HG02938 (cell line): ENCODE measurements at regions not wholly inside any gene's neighbourhood (a gene's known extent, or its start where the extent isn't known, plus 50 kb on each side); places are given as distances from the start of the nearest gene placed in this dataset.

Experiments
- ATAC-seq: cut with Tn5 transposase; IDR thresholded peaks from one replicate; pipeline ENCODE4 v1.9.1; 2021; ENCODE audit warnings: mild to moderate bottlenecking, moderate library complexity; ENCODE audit not compliant: unreplicated experiment

GRCh38 chr21:24055696-24056095, 1551.6 kb downstream of the MRPL39 start:
- ATAC-seq = no peak

- no peak for ATAC-seq
Measured at GRCh38 chr21:24050231-24050630, 1557.0 kb downstream of the MRPL39 start.

GRCh38 chr21:24046829-24047443, 1560.3 kb downstream of the MRPL39 start:
- no peak for ATAC-seq

GRCh38 chr21:24045775-24046215, 1561.5 kb downstream of the MRPL39 start:
- ATAC-seq = no peak

GRCh38 chr21:24045373-24045772, 1561.9 kb downstream of the MRPL39 start:
- ATAC-seq = no peak

GRCh38 chr21:24042687-24043086, 1564.6 kb downstream of the MRPL39 start:
- no peak for ATAC-seq

GRCh38 chr21:24032709-24033232, 1574.5 kb downstream of the MRPL39 start:
- ATAC-seq = no peak

GRCh38 chr21:24027396-24027795, 1579.9 kb downstream of the MRPL39 start:
- ATAC-seq = no peak

- ATAC-seq = no peak
Measured at GRCh38 chr21:24025101-24025500, 1582.2 kb downstream of the MRPL39 start.

- ATAC-seq = no peak
Measured at GRCh38 chr21:24023936-24024335, 1583.3 kb downstream of the MRPL39 start.

- ATAC-seq = no peak
Measured at GRCh38 chr21:24023402-24023801, 1583.9 kb downstream of the MRPL39 start.

- ATAC-seq = no peak
Measured at GRCh38 chr21:24014381-24014780, 1592.9 kb downstream of the MRPL39 start.

GRCh38 chr21:24011087-24011486, 1596.2 kb downstream of the MRPL39 start:
- ATAC-seq = no peak

GRCh38 chr21:24007592-24007991, 1599.7 kb downstream of the MRPL39 start:
- ATAC-seq = no peak

- ATAC-seq = no peak
Measured at GRCh38 chr21:23986987-23987386, 1620.3 kb downstream of the MRPL39 start.

GRCh38 chr21:23986214-23986613, 1621.1 kb downstream of the MRPL39 start:
- ATAC-seq = no peak

GRCh38 chr21:23982546-23982945, 1624.7 kb downstream of the MRPL39 start:
- no peak for ATAC-seq

GRCh38 chr21:23977971-23978370, 1629.3 kb downstream of the MRPL39 start:
- no peak for ATAC-seq

GRCh38 chr21:23968722-23969647, 1638.3 kb downstream of the MRPL39 start:
- ATAC-seq = peak; percentile 98

GRCh38 chr21:23968008-23968407, 1639.3 kb downstream of the MRPL39 start:
- no peak for ATAC-seq

- no peak for ATAC-seq
Measured at GRCh38 chr21:23963454-23963853, 1643.8 kb downstream of the MRPL39 start.

GRCh38 chr21:23960769-23961168, 1646.5 kb downstream of the MRPL39 start:
- ATAC-seq = no peak
